ENCODE measurements at regions not wholly inside any gene's neighbourhood (a gene's known extent, or its start where the extent isn't known, plus 50 kb on each side); places are given as distances from the start of the nearest gene placed in this dataset.

DNA sequence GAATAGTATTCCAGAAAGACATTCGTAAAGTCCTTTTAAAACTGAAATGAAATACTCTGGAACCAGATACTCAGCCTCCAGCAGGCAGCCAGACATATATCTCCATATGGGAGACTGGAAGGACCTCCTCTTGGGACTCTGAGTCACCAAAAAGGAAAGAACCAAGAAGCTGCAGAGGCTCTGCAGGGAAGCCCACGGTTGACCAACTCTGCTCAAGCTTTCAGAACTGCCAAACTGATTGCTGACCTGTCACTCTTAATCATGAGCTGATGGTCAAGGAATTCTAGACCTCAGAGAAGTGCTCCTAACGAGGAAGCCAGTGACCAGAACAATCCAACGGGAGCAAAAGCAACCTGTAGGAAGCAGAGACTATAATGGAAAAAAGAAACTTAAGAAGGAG is 434.7 kb downstream of the EIPR1 start (continued):
- TF ChIP-seq ZBTB40 (IDR thresholded peaks at IDR 0.05) (no peak), ZBTB40 (CRISPR knock-in tag; IDR thresholded peaks at IDR 0.05) (no peak), ZBTB26 (CRISPR knock-in tag; IDR thresholded peaks at IDR 0.05) (no peak), NONO (IDR thresholded peaks at IDR 0.05; ENCODE audit: low read depth in 2 of 2, low read length in 1 of 2) (no peak), ZC3H4 (CRISPR knock-in tag; IDR thresholded peaks at IDR 0.05; ENCODE audit: borderline replicate concordance) (no peak), GATAD2B (IDR thresholded peaks at IDR 0.05; ENCODE audit: borderline replicate concordance) (no peak), CCAR2 (IDR thresholded peaks at IDR 0.05; ENCODE audit: low read depth, low read length) (no peak), MBD2 (IDR thresholded peaks at IDR 0.05; ENCODE audit: borderline replicate concordance, low read depth) (no peak), ZNF408 (CRISPR knock-in tag; IDR thresholded peaks at IDR 0.05; ENCODE audit: low read depth) (no peak), ZNF785 (CRISPR knock-in tag; IDR thresholded peaks at IDR 0.05) (no peak), ZNF134 (CRISPR knock-in tag; conservative IDR thresholded peaks at IDR 0.05) (no peak), KAT8 (IDR thresholded peaks at IDR 0.05; ENCODE audit: low read depth) (no peak)

All from K562 (cell line).